Hematopoietic multipotent progenitor cell treated with erythropoietin and hydrocortisone succinate and interleukin-3 and kit ligand, for 17 days (in vitro differentiated cells): ENCODE measurements at regions not wholly inside any gene's neighbourhood (a gene's known extent, or its start where the extent isn't known, plus 50 kb on each side); places are given as distances from the start of the nearest gene placed in this dataset.

Experiments used
- DNase-seq: peaks from one replicate; pipeline ENCODE4 v3.0.0-alpha.2; 2015; ENCODE audit warnings: low spot score

DNA sequence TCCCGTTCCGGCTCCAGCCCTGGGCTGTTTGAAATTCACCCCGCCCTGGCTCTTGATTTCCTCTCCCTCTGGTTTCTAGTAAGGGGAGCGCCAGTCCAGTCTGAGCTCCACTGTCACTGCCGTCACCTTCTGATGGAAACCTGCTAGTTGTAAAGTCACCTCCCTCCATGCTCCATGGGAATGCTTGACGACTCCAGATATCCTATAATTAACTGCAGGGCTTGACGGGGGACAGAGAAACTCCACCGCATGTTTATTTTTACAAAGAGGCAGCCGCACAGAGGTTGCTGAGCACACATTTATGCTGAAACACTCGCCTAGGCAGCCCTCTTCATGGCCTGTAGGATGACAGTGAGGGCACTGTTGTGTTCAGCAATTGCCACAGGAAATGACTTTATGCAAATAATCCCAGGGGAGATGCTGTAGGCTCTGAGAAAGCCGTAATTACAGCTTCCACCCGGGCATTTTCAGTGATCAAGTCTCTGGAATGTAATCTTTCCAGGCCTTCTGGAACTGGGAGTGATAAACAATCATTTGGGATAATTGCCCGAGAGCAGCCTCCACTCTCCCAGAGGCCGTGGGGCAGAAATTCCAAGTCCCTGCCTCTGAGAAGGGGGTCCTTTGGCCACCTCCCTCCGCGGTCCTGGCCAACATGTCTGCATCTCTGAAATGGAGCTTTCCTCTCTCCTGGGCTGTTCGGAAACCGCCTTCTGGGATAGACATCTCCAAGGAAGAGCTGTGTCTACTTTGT lies 300.5 kb downstream of the KLF6 start:
- no peak for DNase-seq

DNA sequence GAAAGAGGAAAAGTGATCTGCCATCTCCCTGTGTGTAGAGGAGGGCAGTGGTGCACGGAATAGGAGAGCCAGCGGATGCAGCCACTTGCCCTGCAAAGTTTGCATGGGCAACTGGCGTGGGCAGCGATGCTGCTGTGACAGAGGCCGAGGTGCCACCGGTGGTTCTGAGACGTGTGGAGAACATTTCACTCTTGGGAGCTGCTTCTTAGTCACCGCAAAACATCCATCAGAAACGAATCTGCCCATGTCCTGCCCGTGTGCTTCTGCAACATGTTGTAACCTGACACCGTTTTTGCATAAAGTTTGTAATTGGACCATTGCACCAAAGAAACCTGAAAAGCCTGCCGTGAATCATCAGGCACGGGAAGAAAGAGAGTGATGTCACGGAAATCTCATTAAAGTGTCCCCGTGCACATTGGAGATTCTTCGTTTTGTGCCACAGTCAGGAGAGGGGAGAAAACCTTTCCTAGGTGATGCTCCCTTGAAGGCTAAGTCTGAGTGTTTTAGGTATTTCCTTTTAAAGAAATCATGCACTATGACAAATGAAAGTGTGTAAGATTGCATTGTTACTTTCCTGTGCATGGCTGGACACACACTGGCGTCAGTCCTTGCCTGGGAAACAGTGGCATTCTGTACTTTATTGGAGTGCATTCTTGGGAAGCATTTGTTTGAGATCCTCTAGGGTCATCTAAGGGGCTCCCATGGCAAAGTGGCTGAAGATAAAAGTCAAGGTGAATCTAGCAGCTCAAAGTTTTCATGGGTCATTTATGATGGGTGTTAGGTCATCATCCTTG lies 302.6 kb downstream of the KLF6 start:
- DNase-seq, result no peak

DNA sequence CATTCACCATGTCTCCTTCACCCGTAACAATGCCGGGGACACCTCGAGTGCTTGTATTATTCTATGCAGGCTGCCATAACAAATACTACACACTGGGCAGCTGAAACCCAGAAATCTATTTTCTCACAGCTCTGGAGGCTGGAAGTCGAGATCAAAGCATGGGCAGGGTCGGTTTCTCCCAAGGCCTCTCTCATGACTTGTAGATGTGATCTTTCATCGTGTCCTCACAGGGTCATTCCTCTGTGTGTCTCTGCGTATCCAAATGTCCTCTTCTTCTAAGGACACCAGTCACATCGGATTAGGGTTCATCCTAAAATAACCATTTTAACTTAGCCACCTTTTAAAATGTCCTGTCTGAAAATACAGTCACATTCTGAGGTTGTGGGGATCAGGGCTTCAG lies 303.5 kb downstream of the KLF6 start:
- DNase-seq, result no peak

DNA sequence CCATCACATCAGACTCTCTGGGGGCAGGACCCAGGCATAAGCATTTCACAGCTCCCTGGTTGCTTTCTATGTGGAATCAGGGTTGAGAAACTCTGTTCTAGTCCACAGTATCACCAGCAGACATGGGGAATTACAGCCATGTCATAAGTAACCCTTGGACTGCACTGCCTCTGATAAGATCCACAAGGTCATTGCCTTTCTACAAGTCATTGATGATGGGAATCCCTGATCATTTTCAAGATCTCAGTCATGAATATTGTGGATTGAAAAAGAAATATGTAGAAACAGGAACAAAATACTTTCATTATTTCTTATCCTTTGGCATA lies 304.1 kb downstream of the KLF6 start:
- DNase-seq, result no peak

DNA sequence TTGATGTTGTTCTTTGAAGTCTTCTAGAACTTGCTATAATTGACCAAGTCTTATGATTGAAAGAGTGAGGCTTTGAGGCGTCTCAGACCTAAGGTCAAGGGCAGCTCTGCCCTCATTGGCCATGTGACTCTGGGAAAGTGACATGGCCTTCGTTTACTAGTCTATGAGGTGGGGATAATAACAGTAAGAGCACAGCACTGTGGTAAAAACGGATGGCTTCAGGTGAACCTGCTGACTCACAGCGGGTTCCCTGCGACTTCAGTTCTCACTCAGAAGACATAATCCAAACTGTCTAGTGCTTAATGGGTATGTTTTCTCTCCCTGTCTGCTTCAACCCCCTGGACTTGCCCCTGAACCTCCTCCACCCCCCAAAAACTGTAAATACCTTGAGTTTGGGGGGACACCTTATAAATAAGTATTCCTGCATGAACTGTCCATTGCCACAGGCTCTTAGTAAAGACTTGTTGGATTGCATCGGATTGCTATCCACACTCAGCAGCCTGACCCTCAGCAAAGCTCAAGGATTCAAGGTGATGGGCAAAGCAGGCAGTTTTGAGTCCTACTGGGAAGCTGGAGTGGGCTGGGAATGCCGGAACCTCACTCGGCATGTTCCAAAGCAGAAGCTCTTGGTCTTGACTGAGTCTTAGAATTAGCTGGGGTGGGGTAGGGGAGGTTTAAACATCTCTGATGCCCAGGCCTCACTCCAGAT lies 304.6 kb downstream of the KLF6 start:
- DNase-seq, result no peak

DNA sequence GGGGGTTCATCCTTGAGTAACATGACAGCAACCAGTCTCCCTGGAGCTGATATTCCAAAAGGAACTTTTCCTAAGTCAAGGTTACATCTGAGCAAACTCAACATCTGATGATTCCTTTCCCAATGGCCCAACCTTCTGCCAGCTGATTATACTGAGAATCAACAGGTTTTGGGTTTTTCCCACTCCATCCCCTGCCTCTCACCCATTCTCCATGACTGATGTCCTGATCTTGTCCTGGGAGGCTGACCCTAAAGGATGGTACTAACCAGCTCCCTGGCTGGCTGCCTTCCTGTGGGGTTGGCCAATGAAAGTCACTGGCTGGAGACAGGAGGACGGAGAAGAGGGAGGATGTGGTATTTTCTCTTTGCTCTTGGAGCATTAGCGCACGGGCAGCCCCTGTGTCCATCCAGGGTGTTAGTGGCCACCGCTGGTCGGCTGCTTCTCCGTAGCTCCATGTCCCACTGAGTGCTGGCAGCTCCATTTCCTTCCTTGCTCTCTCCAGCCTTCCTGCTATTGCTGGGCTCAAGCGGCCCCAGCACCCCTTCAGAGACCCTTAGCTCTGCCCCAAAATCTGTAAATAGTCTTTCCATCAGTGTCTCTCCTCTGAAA lies 306.2 kb upstream of the PITRM1 start:
- DNase-seq, result no peak

DNA sequence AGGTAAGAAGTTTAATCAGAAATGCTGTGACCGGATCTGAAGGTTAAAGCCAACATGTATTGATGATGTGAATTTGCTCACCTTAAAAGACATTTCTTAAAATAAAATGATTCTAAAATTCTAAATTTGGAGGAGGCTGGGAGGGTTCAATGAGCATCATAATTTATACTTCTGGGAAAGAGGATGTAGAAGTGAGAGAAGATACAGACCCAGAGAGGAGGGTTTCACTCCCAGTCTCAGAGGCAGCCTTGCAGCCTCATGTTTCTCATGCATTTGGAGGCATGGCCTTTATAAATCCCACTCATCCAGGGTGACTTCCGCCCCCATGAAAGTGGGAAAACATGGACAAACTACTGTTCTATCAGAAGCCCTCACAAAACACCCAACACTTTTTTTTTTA lies 305.6 kb upstream of the PITRM1 start:
- DNase-seq, result no peak

DNA sequence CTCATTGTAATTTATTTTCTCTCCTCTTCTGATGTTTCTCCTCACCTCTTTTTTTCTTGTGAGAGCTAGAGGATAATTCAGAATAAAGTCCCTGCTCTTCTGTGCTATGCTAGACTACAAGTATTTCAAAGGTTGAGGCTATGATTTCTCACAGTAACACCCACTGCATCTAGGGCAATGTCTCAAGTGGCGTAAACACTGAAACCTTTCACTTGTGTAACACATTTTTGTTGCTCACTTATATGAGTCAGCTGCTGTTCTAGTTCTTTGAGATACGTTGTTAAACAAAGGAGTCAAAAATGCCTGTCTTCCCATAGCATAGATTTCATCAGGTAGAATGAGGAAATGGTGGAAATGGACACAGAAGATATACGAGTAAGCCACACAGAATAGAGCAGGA lies 305.1 kb upstream of the PITRM1 start:
- no peak for DNase-seq

DNA sequence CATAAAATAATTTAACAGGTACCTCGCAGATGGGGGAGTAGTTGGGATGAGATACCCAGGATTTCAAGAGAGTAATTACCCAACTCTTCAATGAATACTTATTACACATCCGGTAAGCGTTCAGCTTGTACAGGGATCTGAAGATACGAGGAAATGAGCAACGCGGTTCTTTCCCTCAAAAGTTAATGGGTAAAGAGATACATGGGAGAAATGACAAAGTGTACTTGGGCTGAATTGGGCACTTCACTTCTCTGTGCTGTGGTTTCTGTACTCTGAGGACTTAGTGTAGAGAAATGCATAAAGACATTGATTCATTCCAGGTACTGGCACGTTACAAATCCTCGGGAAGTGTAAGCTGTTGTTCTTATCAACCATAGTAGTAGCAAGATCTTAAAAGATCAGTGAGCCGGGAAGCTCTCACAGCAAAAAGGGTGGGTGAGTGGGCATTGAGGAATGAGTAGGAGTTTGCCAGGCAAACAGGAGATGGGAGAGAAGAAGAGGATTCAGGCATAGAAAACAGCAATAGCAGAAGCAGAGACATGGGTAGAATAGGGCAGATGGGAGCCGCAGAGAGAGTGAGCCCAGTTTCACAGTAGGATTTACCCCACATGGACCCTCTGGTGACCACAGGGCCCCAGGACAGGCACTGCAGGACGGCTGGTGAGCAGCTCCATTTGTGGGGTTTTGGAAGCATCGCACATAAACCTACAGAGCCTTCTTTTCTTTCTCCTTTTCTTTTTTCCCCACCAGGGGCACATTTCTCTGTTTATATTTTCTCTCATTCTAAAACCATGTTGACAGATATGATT lies 304.3 kb upstream of the PITRM1 start:
- DNase-seq, result no peak

DNA sequence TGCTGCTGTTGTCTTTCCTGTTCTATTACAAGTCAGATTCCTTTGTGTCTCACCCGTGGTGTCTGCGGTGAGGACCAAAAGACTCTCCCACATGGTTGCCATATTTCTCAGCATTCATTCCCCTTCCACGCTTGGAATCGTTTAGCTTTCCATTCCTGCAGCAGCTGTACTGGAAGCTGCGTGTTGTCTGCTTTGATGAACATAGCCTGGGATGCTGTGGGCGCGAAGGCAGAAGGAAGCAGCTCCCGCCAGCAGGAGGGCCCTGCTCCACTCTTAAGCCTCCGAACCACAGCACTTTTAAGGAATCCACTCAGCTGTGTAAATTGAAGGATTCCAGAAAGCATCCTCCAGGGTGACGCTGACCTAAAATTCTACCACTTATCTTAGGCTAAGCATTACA lies 303.6 kb upstream of the PITRM1 start:
- no peak for DNase-seq

DNA sequence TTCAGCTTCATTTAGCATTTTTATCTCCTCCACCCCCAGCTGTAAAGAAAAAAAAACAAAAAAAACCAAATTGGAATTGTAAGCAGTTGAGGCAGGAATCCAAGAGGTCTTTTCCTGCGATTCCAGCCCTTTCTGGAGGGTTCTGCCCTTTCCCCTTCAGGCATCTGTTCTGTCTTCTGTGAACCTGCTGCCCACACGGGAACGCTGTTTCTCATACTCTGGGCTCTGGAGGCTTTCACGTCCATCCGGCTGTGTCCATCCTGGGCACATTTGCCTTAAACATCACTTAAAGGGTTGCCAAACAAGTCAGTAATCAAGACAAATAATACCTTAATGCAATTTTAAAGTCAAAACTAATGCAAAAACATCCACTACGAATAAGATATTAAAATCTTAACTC lies 302.8 kb upstream of the PITRM1 start:
- no peak for DNase-seq

DNA sequence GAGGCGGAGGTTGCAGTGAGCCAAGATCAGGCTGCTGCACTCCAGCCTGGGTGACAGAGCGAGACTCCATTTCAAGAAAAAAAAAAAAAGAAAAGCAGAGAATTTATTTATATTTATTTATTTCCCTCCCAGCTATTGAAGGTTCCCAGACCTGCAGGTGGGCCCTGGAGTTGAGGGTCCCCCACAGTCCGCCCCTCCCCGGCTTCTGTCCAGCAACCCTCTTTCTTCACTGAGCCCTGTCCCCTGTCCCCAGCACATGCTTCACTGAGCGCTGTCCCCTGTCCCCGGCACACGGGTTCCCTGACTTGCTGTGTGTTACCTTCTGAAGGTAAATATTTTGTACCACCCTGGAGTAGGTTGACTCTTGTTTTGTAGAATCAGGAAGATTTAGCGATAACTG lies 301.7 kb upstream of the PITRM1 start:
- DNase-seq, result no peak

DNA sequence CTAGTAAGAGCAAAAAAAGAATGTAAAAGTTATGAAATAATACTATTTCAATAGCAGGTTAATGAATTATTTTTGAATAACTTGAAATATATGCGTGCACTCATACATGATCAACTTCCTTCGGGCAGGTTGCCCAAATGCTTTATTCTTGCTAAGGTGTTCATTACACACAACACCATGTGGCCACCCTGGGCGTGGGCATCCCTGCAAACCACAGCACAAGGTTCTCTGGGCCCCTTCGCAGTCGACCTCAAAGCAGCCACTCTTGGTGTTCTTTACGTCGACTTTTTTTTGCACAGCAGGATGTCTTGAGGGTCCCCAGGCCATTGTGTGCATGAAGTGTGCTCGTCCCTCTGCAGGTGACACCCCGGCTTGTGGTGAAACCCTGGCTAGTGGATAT lies 300.7 kb upstream of the PITRM1 start:
- DNase-seq, result no peak

DNA sequence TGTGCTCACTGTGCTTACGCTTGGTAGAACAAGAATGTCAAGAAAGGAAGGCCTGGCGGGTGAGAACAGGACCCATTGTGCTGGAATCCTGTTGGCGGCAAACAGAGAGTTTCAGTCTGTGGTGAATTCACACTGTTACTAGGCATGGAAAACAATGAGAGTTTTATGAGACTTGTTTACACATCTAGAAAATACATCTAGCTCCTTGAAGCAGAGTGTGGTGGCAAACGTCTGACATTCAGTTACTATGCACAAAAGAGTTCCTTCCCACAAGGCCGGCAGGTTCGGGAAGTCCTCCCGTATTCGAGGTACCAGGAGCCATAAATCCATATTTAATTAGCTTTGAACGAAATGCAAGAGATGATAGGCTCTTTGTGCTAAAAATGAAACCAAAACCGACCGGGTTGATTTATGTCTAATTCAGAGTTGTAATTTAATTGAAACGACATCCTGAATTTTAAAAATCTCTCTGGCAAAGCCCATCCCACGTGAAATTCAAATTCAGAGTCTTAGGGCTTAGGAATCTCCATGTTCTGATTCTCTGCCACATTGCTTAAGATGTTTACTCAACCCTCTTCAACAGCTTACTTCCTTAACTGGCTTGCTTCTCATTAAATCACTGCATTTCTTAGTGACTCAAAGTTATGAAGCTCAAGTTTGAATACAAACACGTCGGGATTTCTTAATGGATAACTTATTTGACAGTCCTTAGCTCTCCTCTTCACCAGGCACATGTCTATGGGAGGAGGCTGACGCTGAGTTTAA lies 299.9 kb upstream of the PITRM1 start:
- no peak for DNase-seq

DNA sequence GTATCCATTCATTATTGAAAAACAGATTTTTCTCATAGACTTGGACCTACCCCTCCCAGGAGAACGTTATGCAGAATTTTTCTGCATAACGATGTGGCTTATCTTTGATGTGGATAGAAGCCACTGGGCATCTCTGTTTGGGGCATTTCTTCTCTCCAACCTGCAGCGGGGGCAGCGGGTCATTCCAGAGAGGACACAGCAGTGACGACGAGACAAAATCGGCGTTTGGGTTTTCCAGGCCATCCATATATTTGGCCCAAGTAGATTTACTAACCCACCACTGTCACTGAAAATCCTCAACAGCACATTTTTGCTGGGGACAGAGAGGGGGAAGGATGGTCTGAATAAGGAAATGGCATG lies 299.3 kb upstream of the PITRM1 start:
- DNase-seq, result no peak

DNA sequence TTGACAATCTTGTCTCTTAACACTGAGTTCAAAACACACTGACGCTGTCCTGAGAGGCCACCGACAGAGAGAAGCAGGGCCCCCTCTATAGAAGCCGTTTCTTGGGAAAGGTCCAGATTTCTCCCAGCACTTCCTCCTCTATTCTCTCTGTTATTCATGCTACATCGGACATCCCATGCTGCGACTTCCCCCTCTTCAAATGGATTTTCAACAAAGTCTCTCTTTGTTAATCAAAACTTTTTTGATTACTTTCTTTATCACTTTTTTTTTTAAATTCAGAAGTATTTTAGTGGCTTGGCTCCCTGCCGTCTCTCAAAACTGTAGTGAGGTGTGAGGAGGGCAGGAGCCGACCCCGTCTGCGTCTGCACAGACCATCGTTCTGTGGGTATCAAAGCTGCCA lies 298.9 kb upstream of the PITRM1 start:
- no peak for DNase-seq

DNA sequence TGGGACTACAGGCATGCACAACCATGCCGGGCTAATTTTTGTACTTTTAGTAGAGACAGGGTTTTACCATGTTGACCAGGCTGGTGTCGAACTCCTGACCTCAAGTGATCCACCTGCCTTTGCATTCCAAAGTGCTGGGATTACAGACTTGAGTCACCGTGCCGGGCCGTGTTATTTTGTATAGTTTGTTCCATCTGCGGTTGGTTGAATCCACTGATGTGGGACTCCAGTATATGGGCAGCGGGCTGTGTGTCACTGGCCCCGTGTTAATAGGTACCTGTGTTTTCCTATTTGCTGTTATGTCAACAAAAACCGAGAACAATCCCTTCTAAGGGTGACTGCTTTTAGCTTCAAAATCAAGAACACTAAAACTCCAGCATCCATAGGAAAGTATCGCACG lies 297.6 kb upstream of the PITRM1 start:
- DNase-seq, result no peak

DNA sequence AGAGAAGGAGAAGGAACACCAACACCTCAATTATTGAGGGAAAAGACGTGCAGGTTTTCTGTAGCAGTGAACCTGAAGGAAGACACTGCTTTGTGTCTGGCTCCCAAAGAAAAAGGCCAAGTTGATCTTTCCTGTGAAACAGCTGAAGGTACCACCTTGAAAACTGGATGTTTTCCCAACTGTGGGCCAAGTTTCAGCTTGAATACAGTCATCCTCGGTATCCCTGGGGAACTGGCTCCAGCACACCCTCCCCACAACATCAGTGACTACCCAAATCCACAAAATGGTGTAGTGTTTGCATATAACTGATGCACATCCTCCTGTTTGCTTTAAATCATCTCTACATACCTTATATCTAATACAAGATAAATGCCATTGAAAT lies 297.0 kb upstream of the PITRM1 start:
- DNase-seq, result no peak

DNA sequence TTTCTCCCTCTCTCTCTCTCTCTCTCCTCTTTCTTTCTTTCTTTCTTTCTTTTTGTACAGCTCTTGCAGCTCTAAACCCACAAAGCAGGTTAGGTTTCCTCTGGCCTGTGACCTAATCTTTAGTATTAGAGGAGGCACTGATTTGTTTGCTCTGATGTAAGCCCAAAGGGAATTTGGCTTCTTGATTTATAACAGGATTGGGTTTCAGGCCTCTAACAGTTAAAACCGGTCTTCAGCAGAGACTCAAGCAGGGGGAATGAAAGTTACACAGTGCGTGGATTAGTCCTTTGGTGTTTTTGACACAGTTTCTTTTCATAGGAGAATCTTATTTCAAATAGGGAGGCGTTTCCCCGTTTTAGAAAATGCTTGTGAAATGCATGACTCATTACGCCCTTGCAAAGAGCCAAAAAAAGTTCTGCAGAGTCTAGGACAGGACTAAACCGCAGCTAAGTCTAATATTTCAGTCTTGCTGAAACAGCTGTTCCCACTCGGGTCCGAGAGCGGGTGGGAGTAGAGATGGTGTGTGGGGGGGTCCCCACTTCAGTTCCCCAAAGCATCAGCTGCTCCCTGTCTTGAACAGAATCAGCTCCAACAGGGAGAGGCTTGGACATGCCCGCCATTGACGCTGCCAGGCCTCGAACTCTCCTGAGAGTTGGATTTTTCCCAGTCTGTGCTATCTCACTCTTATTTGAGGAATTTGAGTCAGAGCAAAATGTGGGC lies 296.5 kb upstream of the PITRM1 start:
- no peak for DNase-seq

DNA sequence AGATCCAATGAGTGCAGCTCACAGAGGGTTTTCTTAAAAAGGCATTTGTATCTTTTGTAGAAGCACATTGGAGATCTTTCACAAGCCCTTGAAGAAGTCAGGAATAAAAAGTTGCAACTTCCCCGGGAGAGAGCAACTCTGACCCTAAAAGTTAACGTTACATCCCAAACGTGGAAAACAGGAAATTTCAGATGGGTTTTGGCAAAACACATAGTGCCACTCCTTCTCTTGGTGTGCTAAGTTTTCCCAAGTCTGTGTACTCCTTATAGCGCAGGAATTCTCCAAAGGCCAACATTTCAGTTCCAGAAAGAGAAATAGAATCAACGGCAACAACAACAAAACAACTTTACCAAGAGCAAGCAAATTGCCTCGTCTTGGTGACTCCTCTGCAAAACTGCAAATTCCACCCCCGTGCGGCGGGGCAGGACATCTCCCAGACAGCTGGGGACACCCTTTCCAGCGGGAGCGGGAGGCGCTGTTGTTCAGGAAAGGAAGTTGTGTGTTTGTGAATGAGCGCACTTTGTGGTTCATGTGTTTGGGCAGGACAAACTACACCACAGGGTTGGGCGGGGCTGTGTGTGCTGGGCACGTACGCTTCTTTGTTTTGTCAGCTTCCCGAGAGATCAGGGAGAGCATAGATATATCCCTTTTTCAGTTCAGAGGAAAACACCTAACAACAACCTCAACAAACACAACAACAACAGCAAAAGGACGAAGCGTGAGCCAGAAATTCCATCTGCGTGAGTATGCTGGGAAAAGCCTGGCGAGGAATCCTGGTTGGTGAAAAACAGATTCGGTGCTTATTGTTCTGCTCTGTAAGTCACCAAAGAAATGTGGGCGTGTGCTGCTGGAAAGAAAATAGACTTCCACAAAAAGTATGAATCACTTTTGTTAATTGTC lies 294.7 kb upstream of the PITRM1 start:
- no peak for DNase-seq
